ENCODE measurements at regions not wholly inside any gene's neighbourhood (a gene's known extent, or its start where the extent isn't known, plus 50 kb on each side); places are given as distances from the start of the nearest gene placed in this dataset.
"Not testable (repeated sequence)": the region's sequence is repeated elsewhere in the genome, so short reads cannot be mapped to it uniquely, and the experiment has no call there.

- no peak overlapping the region for H3K4me3 Mint-ChIP-seq
- peaks cover 20% of the 10 kb centered on the region for H3K9me3 Mint-ChIP-seq
- peaks cover 13% of the 10 kb centered on the region for H3K36me3 Mint-ChIP-seq
- H3K4me1 Mint-ChIP-seq: peaks cover 9% of the 10 kb centered on the region
- H3K27ac Mint-ChIP-seq: no peak overlapping the region
- TF ChIP-seq CTCF (IDR thresholded peaks at IDR 0.05; ENCODE audit: unreplicated experiment): no peak
- DNase-seq (ENCODE audit: low spot score in 2 of 2, unreplicated experiment in 2 of 2): no peak
- H3K27me3 Mint-ChIP-seq (ENCODE audit: low read depth): no peaks in the 10 kb centered on the region
Observed at GRCh38 chr6:157727629-157728182, 95.3 kb upstream of the SNX9 start.

DNA sequence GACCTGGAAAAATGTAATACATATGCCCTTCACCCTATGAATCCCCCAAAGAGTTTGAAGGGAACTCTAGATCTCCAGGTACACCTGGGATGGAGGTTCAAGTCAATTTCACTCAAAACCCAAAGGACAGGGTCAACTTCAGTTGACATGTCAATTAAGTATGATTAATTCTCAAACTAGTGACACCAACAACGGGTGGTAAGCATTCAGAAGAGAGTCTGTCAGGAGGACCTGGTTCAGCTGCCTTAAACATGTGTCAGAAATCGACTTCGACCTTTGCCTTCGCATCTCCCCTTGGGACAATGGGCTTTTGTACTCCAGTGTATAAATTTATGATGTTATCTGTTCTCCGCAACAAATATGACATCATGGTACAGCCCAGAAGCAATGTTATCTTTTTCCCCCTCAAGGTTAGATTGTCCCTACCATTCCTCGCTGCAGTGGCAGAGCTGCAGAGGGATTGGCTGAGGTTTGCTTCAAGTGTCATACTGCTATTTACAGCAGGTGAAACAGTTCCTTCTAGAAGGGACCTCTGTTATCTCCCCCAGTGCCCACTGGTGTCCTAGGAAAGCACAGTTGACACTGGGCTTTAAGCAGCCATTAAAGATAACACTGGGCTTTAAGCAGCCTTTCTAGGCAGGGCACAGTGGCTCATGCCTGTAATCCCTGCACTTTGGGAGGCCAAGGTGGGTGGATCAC, 94.7 kb upstream of the SNX9 start:
- DNase-seq (ENCODE audit: low spot score in 2 of 2, unreplicated experiment in 2 of 2): no peak
- no peak for TF ChIP-seq CTCF (IDR thresholded peaks at IDR 0.05; ENCODE audit: unreplicated experiment)

GRCh38 chr6:157731221-157731620, 91.8 kb upstream of the SNX9 start:
- Mint-ChIP-seq H3K27me3 (ENCODE audit: low read depth) (no peaks in the 10 kb centered on the region), H3K36me3 (peaks cover under 1% of the 10 kb centered on the region), H3K4me3 (no peak overlapping the region), H3K9me3 (peaks cover 2% of the 10 kb centered on the region), H3K4me1 (no peaks in the 10 kb centered on the region), H3K27ac (no peak overlapping the region)
- no peak for TF ChIP-seq CTCF (IDR thresholded peaks at IDR 0.05; ENCODE audit: unreplicated experiment)
- no peak for DNase-seq (ENCODE audit: low spot score in 2 of 2, unreplicated experiment in 2 of 2)

More for the DNA sequence above, 94.7 kb upstream of the SNX9 start:
- no peak overlapping the region for H3K4me3 Mint-ChIP-seq
- H3K4me1 Mint-ChIP-seq: peaks cover 5% of the 10 kb centered on the region
- H3K27ac Mint-ChIP-seq: no peak overlapping the region
- peaks cover 13% of the 10 kb centered on the region for H3K36me3 Mint-ChIP-seq
- H3K27me3 Mint-ChIP-seq (ENCODE audit: low read depth): no peaks in the 10 kb centered on the region
- peaks cover 20% of the 10 kb centered on the region for H3K9me3 Mint-ChIP-seq

DNA sequence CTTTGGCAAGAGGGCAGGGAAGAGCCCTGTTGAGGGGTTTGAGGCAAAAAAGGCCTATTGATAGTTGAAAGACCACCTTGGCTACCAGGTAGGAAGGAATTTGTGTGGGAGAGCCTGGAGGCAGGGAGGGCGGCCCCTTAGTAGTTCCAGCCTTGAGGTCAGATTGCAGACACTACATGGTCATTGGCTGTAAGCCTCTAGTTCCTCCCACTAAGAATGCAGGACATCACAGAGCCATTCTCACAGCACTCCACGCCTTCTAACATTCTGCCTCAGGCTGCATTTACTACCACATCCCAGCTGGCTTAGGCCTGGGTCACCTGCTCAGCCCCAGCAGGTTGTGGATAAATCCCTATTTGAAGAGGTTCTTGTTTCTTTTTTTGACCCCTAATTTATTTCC, 91.0 kb upstream of the SNX9 start:
- TF ChIP-seq CTCF (IDR thresholded peaks at IDR 0.05; ENCODE audit: unreplicated experiment): no peak
- no peak overlapping the region for H3K27ac Mint-ChIP-seq
- DNase-seq (ENCODE audit: low spot score in 2 of 2, unreplicated experiment in 2 of 2): no peak
- H3K9me3 Mint-ChIP-seq: peaks cover 9% of the 10 kb centered on the region
- no peaks in the 10 kb centered on the region for H3K36me3 Mint-ChIP-seq
- H3K27me3 Mint-ChIP-seq (ENCODE audit: low read depth): no peaks in the 10 kb centered on the region
- H3K4me1 Mint-ChIP-seq: no peaks in the 10 kb centered on the region
- no peak overlapping the region for H3K4me3 Mint-ChIP-seq

DNA sequence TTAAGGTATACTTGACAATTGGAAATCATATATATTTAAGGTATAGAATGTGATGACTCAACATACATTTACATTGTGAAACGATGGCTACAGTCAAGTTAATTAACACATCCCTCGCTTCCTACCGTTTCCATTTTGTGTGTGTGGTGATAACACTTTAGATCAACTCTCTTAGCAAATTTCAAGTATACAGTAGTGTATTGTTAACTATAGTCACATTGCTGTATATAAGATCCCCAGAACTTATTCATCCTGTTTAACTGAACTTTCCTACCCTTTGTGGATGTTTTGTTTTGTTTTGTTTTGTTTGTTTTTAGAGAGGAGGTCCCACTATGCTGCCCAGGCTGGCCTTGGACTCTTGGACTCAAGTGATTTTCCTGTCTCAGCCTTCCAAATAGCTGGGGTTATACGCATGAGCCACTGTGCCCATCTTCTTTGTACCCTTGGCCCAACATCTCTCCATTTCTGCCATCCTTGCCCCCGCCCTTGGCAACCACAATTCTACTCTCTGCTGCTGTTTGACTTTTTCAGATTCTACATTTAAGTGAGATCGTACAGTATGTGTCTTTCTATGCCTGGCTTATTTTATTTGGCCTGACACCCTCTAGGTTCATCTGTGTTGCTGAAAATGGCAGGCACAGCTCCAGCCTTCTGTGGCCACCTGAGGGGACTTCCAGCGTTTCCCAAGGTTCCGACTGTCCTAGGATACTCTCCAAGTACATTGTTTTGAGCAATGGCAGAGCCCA, 90.5 kb upstream of the SNX9 start:
- peaks cover 15% of the 10 kb centered on the region for H3K9me3 Mint-ChIP-seq

DNA sequence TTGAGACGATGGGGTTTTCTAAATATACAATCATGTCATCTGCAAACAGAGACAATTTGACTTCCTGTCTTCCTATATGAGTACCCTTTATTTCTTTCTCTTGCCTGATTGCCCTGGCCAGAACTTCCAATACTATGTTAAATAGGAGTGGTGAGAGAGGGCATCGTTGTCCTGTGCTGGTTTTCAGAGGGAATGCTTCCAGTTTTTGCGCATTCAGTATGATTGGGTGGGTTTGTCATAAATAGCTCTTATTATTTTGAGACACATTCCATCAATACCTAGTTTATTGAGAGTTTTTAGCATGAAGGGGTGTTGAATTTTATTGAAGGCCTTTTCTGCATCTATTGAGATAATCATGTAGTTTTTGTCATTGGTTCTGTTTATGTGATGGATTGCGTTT, 86.5 kb upstream of the SNX9 start:
- H3K27ac Mint-ChIP-seq; H3K4me1 Mint-ChIP-seq; H3K4me3 Mint-ChIP-seq; DNase-seq (ENCODE audit: low spot score in 2 of 2, unreplicated experiment in 2 of 2); H3K36me3 Mint-ChIP-seq; H3K27me3 Mint-ChIP-seq (ENCODE audit: low read depth): not testable (repeated sequence)
- H3K9me3 Mint-ChIP-seq: peaks cover 30% of the 10 kb centered on the region

More for the DNA sequence above, 90.5 kb upstream of the SNX9 start:
- Mint-ChIP-seq H3K4me3 (no peak overlapping the region), H3K36me3 (no peaks in the 10 kb centered on the region), H3K27ac (no peak overlapping the region), H3K4me1 (no peaks in the 10 kb centered on the region), H3K27me3 (ENCODE audit: low read depth) (no peaks in the 10 kb centered on the region)
- no peak for DNase-seq (ENCODE audit: low spot score in 2 of 2, unreplicated experiment in 2 of 2)
- TF ChIP-seq CTCF (IDR thresholded peaks at IDR 0.05; ENCODE audit: unreplicated experiment): no peak

All from mesothelial cell of epicardium (in vitro differentiated cells).